22Rv1 (cell line): ENCODE measurements at regions not wholly inside any gene's neighbourhood (a gene's known extent, or its start where the extent isn't known, plus 50 kb on each side); places are given as distances from the start of the nearest gene placed in this dataset.

Experiments used
- ZFX ChIP-seq: fragments of 450-650 bp; IDR thresholded peaks from 2 replicates; pipeline ENCODE4 v1.6.1; 2017; ENCODE audit warnings: antibody characterized with exemption, borderline replicate concordance
- TF ChIP-seq, protein P1 (sequence below): fragments of 450-650 bp; IDR thresholded peaks from 2 replicates; pipeline ENCODE4 v1.5.1; 2017; ENCODE audit warnings: mild to moderate bottlenecking

DNA sequence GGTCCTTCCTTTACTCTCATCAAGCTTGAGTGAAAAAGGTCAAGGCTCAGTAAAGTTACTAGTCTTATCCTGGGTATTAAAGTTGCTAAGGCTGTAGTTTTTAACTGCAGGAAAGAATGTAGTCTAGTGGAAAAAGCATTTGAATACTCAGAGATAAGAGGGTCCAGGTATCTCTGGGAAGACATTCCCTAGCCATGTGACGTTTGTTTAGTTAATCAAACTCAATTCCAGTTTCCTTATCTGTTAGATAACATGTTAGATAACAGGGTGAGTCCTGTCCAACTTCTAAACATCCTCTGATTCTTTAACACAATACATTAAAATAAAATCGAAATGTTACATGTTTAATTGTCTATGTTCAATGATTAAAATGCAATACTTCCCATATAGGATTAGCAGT lies 720.7 kb upstream of the LMO3 start:
- TF ChIP-seq, protein P1, sequence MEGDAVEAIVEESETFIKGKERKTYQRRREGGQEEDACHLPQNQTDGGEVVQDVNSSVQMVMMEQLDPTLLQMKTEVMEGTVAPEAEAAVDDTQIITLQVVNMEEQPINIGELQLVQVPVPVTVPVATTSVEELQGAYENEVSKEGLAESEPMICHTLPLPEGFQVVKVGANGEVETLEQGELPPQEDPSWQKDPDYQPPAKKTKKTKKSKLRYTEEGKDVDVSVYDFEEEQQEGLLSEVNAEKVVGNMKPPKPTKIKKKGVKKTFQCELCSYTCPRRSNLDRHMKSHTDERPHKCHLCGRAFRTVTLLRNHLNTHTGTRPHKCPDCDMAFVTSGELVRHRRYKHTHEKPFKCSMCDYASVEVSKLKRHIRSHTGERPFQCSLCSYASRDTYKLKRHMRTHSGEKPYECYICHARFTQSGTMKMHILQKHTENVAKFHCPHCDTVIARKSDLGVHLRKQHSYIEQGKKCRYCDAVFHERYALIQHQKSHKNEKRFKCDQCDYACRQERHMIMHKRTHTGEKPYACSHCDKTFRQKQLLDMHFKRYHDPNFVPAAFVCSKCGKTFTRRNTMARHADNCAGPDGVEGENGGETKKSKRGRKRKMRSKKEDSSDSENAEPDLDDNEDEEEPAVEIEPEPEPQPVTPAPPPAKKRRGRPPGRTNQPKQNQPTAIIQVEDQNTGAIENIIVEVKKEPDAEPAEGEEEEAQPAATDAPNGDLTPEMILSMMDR = no peak
- TF ChIP-seq ZFX = no peak
